EH (cell line): ENCODE measurements at regions not wholly inside any gene's neighbourhood (a gene's known extent, or its start where the extent isn't known, plus 50 kb on each side); places are given as distances from the start of the nearest gene placed in this dataset.

Source experiments
- DNase-seq: peaks from one replicate; pipeline ENCODE4 v3.0.0-alpha.2; 2015; ENCODE audit warnings: low read depth

DNA sequence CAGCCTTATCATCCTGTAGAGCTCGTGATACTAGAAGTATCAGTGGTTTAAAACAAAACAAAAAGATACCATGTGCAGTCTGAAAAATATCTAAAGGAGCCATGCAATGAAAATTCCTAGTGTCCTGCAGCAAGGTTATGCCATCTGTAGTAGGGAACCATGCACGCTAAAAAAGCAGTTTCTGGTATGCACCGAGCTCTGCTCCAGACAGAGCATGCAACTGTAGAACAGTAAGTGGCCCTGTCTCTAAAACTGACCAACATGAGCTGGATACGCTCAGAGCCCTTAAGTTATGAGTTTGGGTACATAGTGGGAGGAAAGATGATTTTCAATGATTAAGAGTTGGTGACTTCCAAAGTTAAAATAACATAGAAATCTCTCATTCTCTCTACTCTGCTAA is 159.3 kb upstream of the ADAMTS5 start:
- DNase-seq = no peak

DNA sequence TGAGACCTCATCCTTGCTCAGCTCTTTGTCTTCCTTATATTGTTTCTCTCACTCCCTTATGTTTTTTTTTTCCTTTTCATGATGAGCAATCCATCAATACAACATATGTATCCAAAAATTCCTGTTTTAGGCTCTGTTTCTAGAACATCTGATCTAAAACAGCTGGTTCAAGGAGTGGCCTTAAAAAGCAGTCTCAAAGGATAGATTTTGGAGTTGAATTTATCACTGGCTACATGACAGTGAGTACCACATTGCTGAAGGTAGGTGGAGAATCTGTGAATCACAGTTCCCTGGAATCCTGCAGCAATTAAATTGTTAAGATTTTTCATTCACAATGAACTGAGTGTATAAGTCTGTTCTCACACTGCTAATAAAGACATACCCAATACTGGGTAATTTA is 155.8 kb upstream of the ADAMTS5 start:
- no peak for DNase-seq

- DNase-seq = no peak
Measured at GRCh38 chr21:27114111-27114510, 147.2 kb upstream of the ADAMTS5 start.

GRCh38 chr21:27112186-27112585 is 145.3 kb upstream of the ADAMTS5 start:
- no peak for DNase-seq

GRCh38 chr21:27110956-27111355 is 144.1 kb upstream of the ADAMTS5 start:
- DNase-seq = no peak

- no peak for DNase-seq
Measured at GRCh38 chr21:27108701-27109100, 141.8 kb upstream of the ADAMTS5 start.

GRCh38 chr21:27108228-27108627 is 141.3 kb upstream of the ADAMTS5 start:
- DNase-seq = peak; percentile 69

GRCh38 chr21:27104846-27105431 is 138.1 kb upstream of the ADAMTS5 start:
- peak; percentile 70 for DNase-seq

DNA sequence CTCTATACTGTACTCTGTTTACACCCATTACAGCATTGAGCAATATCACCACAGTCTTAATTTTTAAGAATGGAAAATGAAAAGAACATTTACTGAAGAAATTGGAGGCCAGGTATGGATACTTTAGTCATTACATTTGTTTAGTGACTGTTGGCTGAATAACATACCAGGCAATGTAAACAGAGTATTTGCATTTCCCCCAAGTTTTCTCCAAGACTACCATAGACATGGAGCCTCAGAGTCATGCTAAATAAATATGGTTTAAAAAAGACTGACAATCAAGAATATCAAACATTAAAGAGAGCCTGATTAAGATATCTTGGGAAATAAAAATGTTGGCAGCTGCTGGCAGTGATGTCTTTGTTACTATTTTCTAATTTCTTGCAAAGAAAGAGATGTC is 136.9 kb upstream of the ADAMTS5 start:
- no peak for DNase-seq

DNA sequence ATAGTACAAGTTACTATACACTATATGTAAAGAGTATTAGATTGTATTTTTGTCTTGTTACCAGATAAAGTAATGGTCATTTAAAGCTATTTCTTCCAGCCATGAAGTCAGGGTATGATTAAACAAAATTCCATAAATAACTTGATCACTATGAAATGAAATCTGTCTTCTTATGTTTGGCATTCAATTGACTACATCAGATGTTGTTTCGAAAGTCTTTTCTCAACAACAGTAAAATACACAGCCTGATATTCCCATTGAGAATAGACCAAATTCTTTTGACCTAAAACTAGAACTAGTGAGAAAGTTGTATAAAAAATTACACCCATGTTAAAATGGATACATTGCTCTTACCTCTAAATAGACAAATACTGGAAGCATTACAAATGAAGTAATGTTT is 134.6 kb upstream of the ADAMTS5 start:
- no peak for DNase-seq

DNA sequence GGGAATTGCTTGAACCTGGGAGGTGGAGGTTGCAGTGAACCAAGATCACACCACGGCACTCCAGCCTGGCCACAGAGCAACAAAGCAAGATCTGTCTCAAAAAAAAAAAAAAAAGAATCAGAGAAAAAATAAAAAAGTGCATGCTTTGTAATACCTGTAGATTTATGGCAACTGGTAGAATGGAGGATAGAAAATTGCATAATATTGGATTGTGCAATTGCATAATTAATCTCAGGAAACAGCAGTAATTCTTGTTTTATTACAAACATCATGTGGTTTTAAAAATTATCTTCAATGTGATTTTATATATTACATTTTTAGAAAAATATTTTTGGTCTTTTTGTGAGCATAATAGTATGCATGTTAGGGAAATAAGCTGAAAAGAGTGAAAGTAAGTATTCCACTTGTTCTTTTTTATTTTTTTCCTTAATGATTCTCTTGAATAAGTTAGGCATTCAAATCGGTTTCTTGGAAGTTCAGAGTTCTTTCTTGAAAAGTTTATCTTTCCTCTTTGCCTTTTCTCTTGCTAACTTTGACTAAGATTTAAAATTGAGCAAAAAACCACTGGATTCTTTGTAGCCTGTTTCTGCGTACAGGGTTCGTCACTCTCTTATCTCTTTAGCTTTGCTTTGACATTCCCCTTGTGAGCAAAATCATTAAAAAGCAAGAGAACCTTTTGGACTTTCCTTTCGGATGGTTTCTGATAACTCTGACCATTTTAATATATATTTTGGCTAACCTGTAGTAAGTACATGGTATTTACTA is 127.5 kb upstream of the ADAMTS5 start:
- no peak for DNase-seq

GRCh38 chr21:27086630-27087029 is 119.7 kb upstream of the ADAMTS5 start:
- no peak for DNase-seq

GRCh38 chr21:27086186-27086585 is 119.3 kb upstream of the ADAMTS5 start:
- no peak for DNase-seq

GRCh38 chr21:27085387-27085786 is 118.5 kb upstream of the ADAMTS5 start:
- no peak for DNase-seq

DNA sequence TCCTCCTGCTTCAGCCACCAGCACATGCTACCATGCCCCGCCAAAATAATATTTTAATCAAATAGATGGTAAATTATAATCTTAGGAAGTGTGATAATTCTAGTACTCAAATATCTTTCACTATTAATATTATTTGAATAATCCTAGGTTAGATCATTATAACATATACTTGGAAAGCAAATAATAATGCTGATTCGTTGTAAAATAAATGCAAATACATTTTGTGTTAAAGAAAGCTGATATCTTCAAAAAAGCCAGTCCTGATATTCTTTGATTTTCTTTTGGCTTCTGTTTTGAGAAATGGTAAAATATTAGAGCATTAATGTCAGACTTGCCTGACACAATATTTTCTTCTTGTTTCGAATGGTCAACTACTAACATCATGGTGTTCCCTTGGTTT is 116.3 kb upstream of the ADAMTS5 start:
- DNase-seq = no peak

GRCh38 chr21:27082431-27083010 is 115.6 kb upstream of the ADAMTS5 start:
- DNase-seq = peak; percentile 42

GRCh38 chr21:27079636-27080240 is 112.8 kb upstream of the ADAMTS5 start:
- no peak for DNase-seq

DNA sequence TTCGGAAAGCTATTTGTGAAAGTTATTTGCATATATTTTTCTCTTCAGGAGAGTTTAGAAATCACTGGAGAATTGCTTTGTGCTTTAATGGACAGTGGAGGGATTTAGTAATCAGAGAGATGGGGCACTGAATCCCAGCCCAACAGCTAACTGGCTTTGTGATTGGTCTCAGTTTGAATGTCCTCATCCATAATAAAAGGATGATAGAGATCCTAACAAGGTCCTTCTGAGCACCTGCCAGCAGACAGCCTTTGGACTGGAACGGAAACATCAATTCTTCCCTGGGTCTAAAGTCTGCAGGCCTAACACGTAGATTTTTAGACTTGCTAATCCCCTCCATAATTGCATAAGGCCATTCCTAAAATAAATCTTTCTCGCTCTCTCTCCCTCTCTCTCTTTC is 112.0 kb upstream of the ADAMTS5 start:
- no peak for DNase-seq

GRCh38 chr21:27077501-27077900 is 110.6 kb upstream of the ADAMTS5 start:
- no peak for DNase-seq

DNA sequence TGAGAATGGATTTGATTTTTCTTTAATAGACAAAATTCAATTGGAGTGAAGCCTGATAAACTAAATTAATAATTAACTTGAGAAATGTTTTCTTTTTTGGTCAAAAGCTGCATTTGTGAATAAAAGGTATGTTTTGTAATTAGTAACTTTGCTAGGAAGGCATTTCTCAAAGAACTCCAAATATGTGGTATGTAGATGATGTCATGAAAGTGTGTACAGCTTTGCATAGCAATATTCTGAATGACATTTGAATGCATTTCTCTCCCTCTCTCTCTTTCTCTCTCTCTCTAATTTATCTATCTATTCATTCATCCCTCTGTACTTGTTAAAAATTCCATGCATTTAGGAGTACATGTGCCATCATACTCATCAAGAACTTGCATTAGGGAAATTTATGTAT is 109.1 kb upstream of the ADAMTS5 start:
- DNase-seq = peak; percentile 32

GRCh38 chr21:27070861-27071670 is 104.2 kb upstream of the ADAMTS5 start:
- DNase-seq = peak; percentile 28

DNA sequence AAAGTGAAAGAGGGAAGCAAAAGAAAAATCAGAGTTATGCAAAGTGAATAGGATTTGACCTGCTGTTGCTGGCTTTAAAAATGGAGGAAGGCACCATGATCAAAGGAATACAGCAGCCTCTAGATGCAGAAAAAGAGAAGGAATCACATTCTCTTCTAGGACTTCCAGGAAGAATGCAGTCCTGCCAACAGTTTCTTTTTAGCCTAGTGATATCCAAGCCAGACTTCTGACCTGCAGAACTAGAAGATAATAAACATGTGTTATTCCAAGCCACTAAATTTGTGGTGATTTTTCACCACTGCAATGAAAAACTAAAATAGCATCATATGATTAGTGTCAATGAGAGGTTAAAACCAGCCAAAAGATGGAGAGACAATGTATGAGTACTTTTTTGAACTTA is 101.9 kb upstream of the ADAMTS5 start:
- DNase-seq = peak; percentile 10
